ENCODE measurements at regions not wholly inside any gene's neighbourhood (a gene's known extent, or its start where the extent isn't known, plus 50 kb on each side); places are given as distances from the start of the nearest gene placed in this dataset.
"Not testable (repeated sequence)": the region's sequence is repeated elsewhere in the genome, so short reads cannot be mapped to it uniquely, and the experiment has no call there.

DNA sequence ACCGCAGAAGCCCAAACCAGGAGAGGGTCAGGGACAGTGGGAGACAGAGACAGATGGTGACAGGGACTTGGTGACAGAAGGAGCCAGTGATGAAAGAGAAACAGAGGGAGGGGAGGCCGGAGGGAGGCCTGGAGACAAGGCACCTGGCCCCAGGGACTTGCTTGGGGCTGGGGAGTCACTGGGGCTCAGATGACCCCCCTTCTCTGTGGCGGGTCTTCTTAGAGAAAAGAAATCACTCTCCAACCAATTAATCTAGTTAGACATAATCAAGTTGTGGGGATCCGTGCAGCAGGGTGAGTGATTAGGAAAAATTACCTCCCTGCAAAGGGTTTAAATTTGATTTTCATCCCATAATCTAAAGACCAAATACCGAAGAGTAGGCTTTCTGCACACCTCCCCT is 519.8 kb downstream of the PTPRU start:
- H3K4me3 ChIP-seq (ENCODE audit: control insufficient read depth in 2 of 3, extremely low read depth in 1 of 3, insufficient read depth in 2 of 3, low read depth in 1 of 3, low read length in 3 of 3): no peak overlapping the region
- H3K4me2 ChIP-seq (ENCODE audit: control insufficient read depth, extremely low read depth, insufficient read depth, low read depth, low read length): no peak overlapping the region
- H2AFZ ChIP-seq (ENCODE audit: control insufficient read depth, low read length): no peak overlapping the region
- H3K9me3 ChIP-seq (ENCODE audit: control insufficient read depth, low read depth, low read length): no peaks in the 10 kb centered on the region
- H3K9ac ChIP-seq (ENCODE audit: control insufficient read depth, extremely low read depth, insufficient read depth, low read length): no peak overlapping the region
- DNase-seq (ENCODE audit: low read depth, low spot score) (no peak), FAIRE-seq (no peak)
- H3K4me1 ChIP-seq (ENCODE audit: control insufficient read depth, extremely low read depth, insufficient read depth, low read length): no peaks in the 10 kb centered on the region
- no peaks in the 10 kb centered on the region for H3K79me2 ChIP-seq (ENCODE audit: control insufficient read depth, insufficient read depth, low read length)
- dilution Hi-C loops (cut with MboI; ENCODE audit: extremely low pct_ligation_motif_present, low sequenced_read_pairs): no loop called here
- no peak for TF ChIP-seq EZH2 (IDR thresholded peaks at IDR 0.05; ENCODE audit: low read length)
- TF ChIP-seq, protein P1, sequence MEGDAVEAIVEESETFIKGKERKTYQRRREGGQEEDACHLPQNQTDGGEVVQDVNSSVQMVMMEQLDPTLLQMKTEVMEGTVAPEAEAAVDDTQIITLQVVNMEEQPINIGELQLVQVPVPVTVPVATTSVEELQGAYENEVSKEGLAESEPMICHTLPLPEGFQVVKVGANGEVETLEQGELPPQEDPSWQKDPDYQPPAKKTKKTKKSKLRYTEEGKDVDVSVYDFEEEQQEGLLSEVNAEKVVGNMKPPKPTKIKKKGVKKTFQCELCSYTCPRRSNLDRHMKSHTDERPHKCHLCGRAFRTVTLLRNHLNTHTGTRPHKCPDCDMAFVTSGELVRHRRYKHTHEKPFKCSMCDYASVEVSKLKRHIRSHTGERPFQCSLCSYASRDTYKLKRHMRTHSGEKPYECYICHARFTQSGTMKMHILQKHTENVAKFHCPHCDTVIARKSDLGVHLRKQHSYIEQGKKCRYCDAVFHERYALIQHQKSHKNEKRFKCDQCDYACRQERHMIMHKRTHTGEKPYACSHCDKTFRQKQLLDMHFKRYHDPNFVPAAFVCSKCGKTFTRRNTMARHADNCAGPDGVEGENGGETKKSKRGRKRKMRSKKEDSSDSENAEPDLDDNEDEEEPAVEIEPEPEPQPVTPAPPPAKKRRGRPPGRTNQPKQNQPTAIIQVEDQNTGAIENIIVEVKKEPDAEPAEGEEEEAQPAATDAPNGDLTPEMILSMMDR (optimal IDR thresholded peaks at IDR 0.05 in 1 of 3, IDR thresholded peaks at IDR 0.05 in 1 of 3, conservative IDR thresholded peaks at IDR 0.05 in 1 of 3; ENCODE audit: extremely low read depth in 1 of 3, insufficient read depth in 2 of 3, low read length in 3 of 3): no peak
- H3K27me3 ChIP-seq (ENCODE audit: control insufficient read depth, extremely low read depth, insufficient read depth, low read length): no peaks in the 10 kb centered on the region
- no peaks in the 10 kb centered on the region for H3K36me3 ChIP-seq (ENCODE audit: control insufficient read depth in 2 of 2, extremely low read depth in 1 of 2, insufficient read depth in 2 of 2, low read length in 2 of 2)
- H3K27ac ChIP-seq (ENCODE audit: control insufficient read depth, insufficient read depth, low read length): no peak overlapping the region
- H3K9me1 ChIP-seq (ENCODE audit: control insufficient read depth, extremely low read depth, insufficient read depth, low read length): no peaks in the 10 kb centered on the region
- no peaks in the 10 kb centered on the region for H4K20me1 ChIP-seq (ENCODE audit: control insufficient read depth, extremely low read depth, insufficient read depth, low read length)

DNA sequence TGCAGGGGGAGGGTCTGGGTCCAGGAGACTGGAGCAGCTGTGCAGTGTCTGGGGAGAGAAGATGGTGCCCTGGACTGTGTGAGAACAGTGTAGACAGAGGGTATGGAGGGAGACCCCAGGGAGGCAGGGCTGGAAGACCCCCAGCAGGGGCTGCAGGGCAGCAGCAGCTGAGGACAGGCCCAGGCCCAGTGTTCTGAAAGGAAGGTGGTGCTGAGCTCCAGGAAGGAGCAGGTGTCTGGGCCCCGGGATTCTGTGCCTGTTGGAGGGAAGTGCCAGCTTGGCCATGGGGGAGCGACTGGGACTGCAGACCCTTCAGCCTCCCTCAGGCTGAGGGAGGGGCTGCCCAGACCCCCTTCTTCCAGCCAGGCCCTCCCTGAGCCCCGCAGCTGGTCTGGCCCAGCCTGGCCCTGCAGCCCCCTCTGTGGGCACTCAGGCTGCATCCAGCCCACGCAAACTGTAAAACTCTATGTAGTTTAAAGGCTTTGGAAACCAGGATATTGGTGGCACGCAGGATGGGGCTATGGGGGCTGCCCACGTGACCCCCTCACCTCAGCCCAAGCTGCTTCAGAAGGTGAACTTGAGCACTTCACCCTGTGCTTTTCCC is 519.2 kb downstream of the PTPRU start:
- H3K9ac ChIP-seq (ENCODE audit: control insufficient read depth, extremely low read depth, insufficient read depth, low read length); H3K27ac ChIP-seq (ENCODE audit: control insufficient read depth, insufficient read depth, low read length); H4K20me1 ChIP-seq (ENCODE audit: control insufficient read depth, extremely low read depth, insufficient read depth, low read length); H3K9me1 ChIP-seq (ENCODE audit: control insufficient read depth, extremely low read depth, insufficient read depth, low read length); FAIRE-seq; H3K36me3 ChIP-seq (ENCODE audit: control insufficient read depth in 2 of 2, extremely low read depth in 1 of 2, insufficient read depth in 2 of 2, low read length in 2 of 2); H3K9me3 ChIP-seq (ENCODE audit: control insufficient read depth, low read depth, low read length); H3K27me3 ChIP-seq (ENCODE audit: control insufficient read depth, extremely low read depth, insufficient read depth, low read length); H3K79me2 ChIP-seq (ENCODE audit: control insufficient read depth, insufficient read depth, low read length); DNase-seq (ENCODE audit: low read depth, low spot score); H3K4me3 ChIP-seq (ENCODE audit: control insufficient read depth in 2 of 3, extremely low read depth in 1 of 3, insufficient read depth in 2 of 3, low read depth in 1 of 3, low read length in 3 of 3); H2AFZ ChIP-seq (ENCODE audit: control insufficient read depth, low read length); H3K4me2 ChIP-seq (ENCODE audit: control insufficient read depth, extremely low read depth, insufficient read depth, low read depth, low read length); H3K4me1 ChIP-seq (ENCODE audit: control insufficient read depth, extremely low read depth, insufficient read depth, low read length); dilution Hi-C loops (cut with MboI; ENCODE audit: extremely low pct_ligation_motif_present, low sequenced_read_pairs): not testable (repeated sequence)

All from keratinocyte (primary cell).